A549 (cell line): ENCODE measurements at regions not wholly inside any gene's neighbourhood (a gene's known extent, or its start where the extent isn't known, plus 50 kb on each side); places are given as distances from the start of the nearest gene placed in this dataset.

ENCODE experiments used
- ATAC-seq, 2 experiments: fragments of 200-7000 bp in 1 of 2; fragments of >200 bp in 1 of 2; cut with Nextera tagmentation in 1 of 2; cut with Tn5 transposase in 1 of 2; 3 replicates each; pipeline versions ENCODE4 v1.8.0 to v1.9.1; 2018 to 2020; ENCODE audit warnings: mild to moderate bottlenecking in 1 of 2, moderate library complexity in 1 of 2
- CTCF ChIA-PET: fragments of 300-600 bp; sonication (Branson Sonifier 250); formaldehyde crosslinking; extraction: SDS; loops from one replicate; lab custom pipeline; 2021; ENCODE audit warnings: antibody characterized with exemption, inconsistent platforms; lab: Yijun Ruan, JAX
- POLR2A ChIA-PET: fragments of 350-600 bp; formaldehyde crosslinking; extraction: SDS; loops from one replicate; lab custom pipeline; 2021; ENCODE audit warnings: antibody characterized with exemption, inconsistent platforms; lab: Yijun Ruan, JAX
- DNase-seq, 2 experiments: peaks; one replicate each; pipeline versions ENCODE4 v3.0.0 to v3.0.0-alpha.2; 2011 to 2016; ENCODE audit warnings: low read depth in 1 of 2, low spot score in 1 of 2
- FAIRE-seq: peaks from 2 replicates; lab custom pipeline; 2011; peaks lifted over from hg19 to GRCh38; lab: Jason Lieb, UNC
- H3K27ac ChIP-seq, 2 experiments: fragments of >200 bp; sonication (Bioruptor Twin); formaldehyde crosslinking; 3 replicates each; pipeline ENCODE4 v1.5.1; 2016 to 2017
- H3K4me1 ChIP-seq: fragments of >200 bp; sonication (Bioruptor Twin); formaldehyde crosslinking; 3 replicates; pipeline ENCODE4 v1.6.1; 2016
- H3K4me2 ChIP-seq: fragments of >200 bp; sonication (Bioruptor Twin); formaldehyde crosslinking; 3 replicates; pipeline ENCODE4 v1.6.1; 2016
- H3K4me3 ChIP-seq: fragments of >200 bp; sonication (Bioruptor Twin); formaldehyde crosslinking; 3 replicates; pipeline ENCODE4 v1.5.1; 2016
- H3K9me3 ChIP-seq: fragments of >200 bp; sonication (Bioruptor Twin); formaldehyde crosslinking; 3 replicates; pipeline ENCODE4 v1.6.1; 2016
- CEBPB ChIP-seq, 2 experiments: fragments of >200 bp in 1 of 2; sonication (Bioruptor Twin) in 1 of 2; formaldehyde crosslinking in 1 of 2; IDR thresholded peaks; 2 replicates each; pipeline ENCODE4 v1.6.1; 2012 to 2016
- CHD2 ChIP-seq: fragments of 150-350 bp; IDR thresholded peaks from 2 replicates; pipeline ENCODE4 v1.6.1; 2014; ENCODE audit warnings: low read length; ENCODE audit not compliant: partially characterized antibody
- CTCF ChIP-seq: fragments of >200 bp; sonication (Bioruptor Twin); formaldehyde crosslinking; IDR thresholded peaks from 3 replicates; pipeline ENCODE4 v1.5.1; 2016
- E2F6 ChIP-seq: IDR thresholded peaks from 2 replicates; pipeline ENCODE4 v1.6.1; 2012; ENCODE audit warnings: low read depth, borderline replicate concordance
- EHMT2 ChIP-seq: fragments of 200-600 bp; sonication (generic); IDR thresholded peaks from 2 replicates; pipeline ENCODE4 v1.6.1; 2016; ENCODE audit warnings: antibody characterized with exemption, low read depth, mild to moderate bottlenecking, moderate library complexity
- ESRRA ChIP-seq: fragments of 150-350 bp; IDR thresholded peaks from 2 replicates; pipeline ENCODE4 v1.6.1; 2014; ENCODE audit warnings: mild to moderate bottlenecking, low read length, borderline replicate concordance
- FOSB ChIP-seq: fragments of 250-450 bp; sonication (Bioruptor Pico); IDR thresholded peaks from 2 replicates; pipeline ENCODE4 v1.5.0; 2020; ENCODE audit warnings: mild to moderate bottlenecking, moderate library complexity
- FOSL2 ChIP-seq, 2 experiments: fragments of 450-650 bp in 1 of 2; fragments of >200 bp in 1 of 2; sonication (Bioruptor Twin) in 1 of 2; formaldehyde crosslinking; IDR thresholded peaks; 2 replicates each; pipeline versions ENCODE4 v1.5.0 to v1.6.1; 2016 to 2020; ENCODE audit warnings: mild to moderate bottlenecking in 1 of 2, moderate library complexity in 1 of 2
- GATA3 ChIP-seq: IDR thresholded peaks from 2 replicates; pipeline ENCODE4 v1.6.1; 2012; ENCODE audit warnings: borderline replicate concordance
- HDAC2 ChIP-seq: fragments of 200-600 bp; sonication (generic); IDR thresholded peaks from 2 replicates; pipeline ENCODE4 v1.6.1; 2016
- HES2 ChIP-seq: fragments of >200 bp; sonication (Bioruptor Twin); formaldehyde crosslinking; IDR thresholded peaks from 2 replicates; pipeline ENCODE4 v1.6.1; 2016
- JUN ChIP-seq, 2 experiments: fragments of >200 bp; sonication (Bioruptor Twin); formaldehyde crosslinking; IDR thresholded peaks; 2 replicates in 1 of 2; 3 replicates in 1 of 2; pipeline ENCODE4 v1.6.1; 2016 to 2017
- JUNB ChIP-seq: fragments of >200 bp; sonication (Bioruptor Twin); formaldehyde crosslinking; IDR thresholded peaks from 2 replicates; pipeline ENCODE4 v1.6.1; 2016
- KDM1A ChIP-seq: fragments of 200-600 bp; sonication (generic); IDR thresholded peaks from 2 replicates; pipeline ENCODE4 v1.6.1; 2016; ENCODE audit warnings: low read depth, mild to moderate bottlenecking
- NPAS2 ChIP-seq: fragments of 250-450 bp; sonication (Bioruptor Pico); IDR thresholded peaks from 2 replicates; pipeline ENCODE4 v1.8.0; 2022; ENCODE audit warnings: mild to moderate bottlenecking, moderate library complexity, borderline replicate concordance
- PHF8 ChIP-seq: fragments of 200-600 bp; sonication (generic); IDR thresholded peaks from 2 replicates; pipeline ENCODE4 v1.6.1; 2016; ENCODE audit warnings: low read depth, mild to moderate bottlenecking, antibody characterized with exemption, moderate library complexity, borderline replicate concordance
- POLR2A ChIP-seq: IDR thresholded peaks from 2 replicates; pipeline ENCODE4 v1.6.1; 2012; ENCODE audit warnings: mild to moderate bottlenecking, low read length
- RCOR1 ChIP-seq: fragments of 150-350 bp; IDR thresholded peaks from 2 replicates; pipeline ENCODE4 v1.6.1; 2014; ENCODE audit warnings: antibody characterized with exemption, low read length, low read depth
- RNF2 ChIP-seq: fragments of 200-600 bp; sonication (generic); IDR thresholded peaks from 2 replicates; pipeline ENCODE4 v1.6.1; 2016; ENCODE audit warnings: low read depth, mild to moderate bottlenecking, antibody characterized with exemption, moderate library complexity, borderline replicate concordance
- TFCP2L1 ChIP-seq: fragments of 250-450 bp; sonication (Bioruptor Pico); IDR thresholded peaks from 2 replicates; pipeline ENCODE4 v1.5.0; 2021; ENCODE audit warnings: mild to moderate bottlenecking
- TP53 ChIP-seq: fragments of 250-450 bp; sonication (Bioruptor Pico); IDR thresholded peaks from 2 replicates; pipeline ENCODE4 v1.5.0; 2021; ENCODE audit warnings: mild to moderate bottlenecking, moderate library complexity
- ZFP36 ChIP-seq: fragments of 450-650 bp; IDR thresholded peaks from 2 replicates; pipeline ENCODE4 v1.6.1; 2014; ENCODE audit warnings: borderline replicate concordance; ENCODE audit not compliant: partially characterized antibody
- WGBS: methylation state at CpG from one replicate; pipeline ENCODE4 v1.1.6; 2017; ENCODE audit errors: missing lambda C conversion rate; 5-methylcytosine and 5-hydroxymethylcytosine counted together
- TF ChIP-seq, protein P1 (sequence below): fragments of 150-350 bp; IDR thresholded peaks from 2 replicates; pipeline ENCODE4 v1.6.1; 2014; ENCODE audit warnings: low read depth, mild to moderate bottlenecking, low read length

GRCh38 chr12:127060310-127060847, 1206.6 kb upstream of the TMEM132C start (continued):
- TF ChIP-seq CTCF = no peak

GRCh38 chr12:127060933-127061332, 1206.0 kb upstream of the TMEM132C start:
- Histone ChIP-seq H3K4me1 (no peaks in the 10 kb centered on the region), H3K4me3 (no peak overlapping the region), H3K4me2 (no peak overlapping the region), H3K27ac (no peak overlapping the region), H3K9me3 (no peaks in the 10 kb centered on the region)
- no peak for DNase-seq
- ChIA-PET POLR2A (no interaction called here), CTCF (interaction anchor here (0.6 kb wide), 1 partner anchor 263 kb away, joined by 3 read pairs; no protein-coding TSS in a partner anchor)
- 74% methylated on average over 14 of the region's 14 CpGs for WGBS
- no peak for ATAC-seq
- TF ChIP-seq TP53 (CRISPR knock-in tag) (no peak), FOSB (no peak), ESRRA (no peak), E2F6 (no peak), HES2 (no peak), ZFP36 (no peak)
- TF ChIP-seq, protein P1, sequence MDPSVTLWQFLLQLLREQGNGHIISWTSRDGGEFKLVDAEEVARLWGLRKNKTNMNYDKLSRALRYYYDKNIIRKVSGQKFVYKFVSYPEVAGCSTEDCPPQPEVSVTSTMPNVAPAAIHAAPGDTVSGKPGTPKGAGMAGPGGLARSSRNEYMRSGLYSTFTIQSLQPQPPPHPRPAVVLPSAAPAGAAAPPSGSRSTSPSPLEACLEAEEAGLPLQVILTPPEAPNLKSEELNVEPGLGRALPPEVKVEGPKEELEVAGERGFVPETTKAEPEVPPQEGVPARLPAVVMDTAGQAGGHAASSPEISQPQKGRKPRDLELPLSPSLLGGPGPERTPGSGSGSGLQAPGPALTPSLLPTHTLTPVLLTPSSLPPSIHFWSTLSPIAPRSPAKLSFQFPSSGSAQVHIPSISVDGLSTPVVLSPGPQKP = no peak
- TF ChIP-seq, all 56 proteins: peak for 0
- no peak for FAIRE-seq

DNA sequence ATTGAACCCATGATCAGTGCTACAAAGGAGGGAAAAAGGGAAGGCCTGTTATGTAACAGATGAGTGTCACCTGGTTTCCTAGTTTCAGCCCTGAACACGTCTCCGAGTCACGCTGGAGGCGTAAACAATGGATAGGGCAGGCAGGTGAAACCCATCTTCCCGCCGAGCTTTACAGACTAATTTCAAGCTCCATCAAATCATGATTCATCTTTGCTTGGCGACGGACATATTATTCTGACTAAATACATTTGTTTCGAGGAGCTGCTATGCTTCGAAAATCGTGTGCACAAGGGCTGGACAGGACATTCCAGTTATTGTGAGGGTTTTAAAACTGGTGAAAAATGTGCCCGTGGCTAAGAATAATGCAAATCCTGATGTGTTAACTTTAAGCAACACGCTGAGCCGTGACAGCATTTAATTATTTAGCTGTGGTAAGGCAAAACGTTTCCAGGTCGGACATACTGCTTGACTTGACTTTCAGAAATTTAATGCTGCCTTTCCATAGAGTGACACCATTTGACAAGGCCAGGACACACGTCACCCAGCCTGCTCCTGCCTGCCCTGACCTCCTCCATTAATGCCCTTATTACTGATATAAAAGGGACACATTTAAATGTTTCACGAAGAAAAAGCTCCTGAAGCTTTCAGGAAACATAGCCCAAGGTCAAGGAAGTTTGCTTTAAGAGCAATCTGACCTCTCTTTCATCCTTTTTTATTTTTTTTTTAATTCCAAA, 1203.5 kb upstream of the TMEM132C start:
- CTCF ChIA-PET = no interaction called here
- FAIRE-seq = no peak

GRCh38 chr12:127064207-127064606, 1202.8 kb upstream of the TMEM132C start:
- ATAC-seq (no peak), DNase-seq (no peak), FAIRE-seq (no peak)
- Histone ChIP-seq H3K27ac (no peak overlapping the region), H3K4me2 (no peak overlapping the region), H3K4me3 (no peak overlapping the region), H3K9me3 (no peaks in the 10 kb centered on the region), H3K4me1 (no peaks in the 10 kb centered on the region)
- CTCF ChIA-PET = no interaction called here
- POLR2A ChIA-PET = no interaction called here
- WGBS = 73% methylated on average over 5 of the region's 5 CpGs
- TF ChIP-seq POLR2A = no peak
- TF ChIP-seq JUNB = no peak
- TF ChIP-seq JUN (IDR thresholded peaks at IDR 0.05) = no peak
- no peak for TF ChIP-seq RCOR1
- no peak for TF ChIP-seq KDM1A
- no peak for TF ChIP-seq EHMT2
- TF ChIP-seq GATA3 = no peak
- TF ChIP-seq TFCP2L1 = no peak
- TF ChIP-seq CHD2 = no peak

More for the DNA sequence above, 1203.5 kb upstream of the TMEM132C start:
- Histone ChIP-seq H3K27ac (no peak overlapping the region), H3K4me1 (no peaks in the 10 kb centered on the region), H3K9me3 (no peaks in the 10 kb centered on the region), H3K4me3 (no peak overlapping the region), H3K4me2 (no peak overlapping the region)
- no peak for DNase-seq
- POLR2A ChIA-PET = no interaction called here
- WGBS = 67% methylated on average over 18 of the region's 18 CpGs
- TF ChIP-seq PHF8 (no peak), CEBPB (IDR thresholded peaks at IDR 0.05) (no peak), TFCP2L1 (no peak), HDAC2 (no peak), FOSL2 (IDR thresholded peaks at IDR 0.05) (peak; percentile 4; the same call in 1 of the 2 replicates), FOSL2 (CRISPR knock-in tag; IDR thresholded peaks at IDR 0.05) (no peak), NPAS2 (CRISPR knock-in tag) (no peak), RNF2 (no peak), JUN (IDR thresholded peaks at IDR 0.05) (no peak)
- TF ChIP-seq, all 56 proteins: peak for 1
- no peak for ATAC-seq
